Right lobe of liver (tissue), 4 donors: ENCODE measurements at regions not wholly inside any gene's neighbourhood (a gene's known extent, or its start where the extent isn't known, plus 50 kb on each side); places are given as distances from the start of the nearest gene placed in this dataset.

Experiments
- POLR2A ChIP-seq: fragments of 450-650 bp; IDR thresholded peaks from one replicate; pipeline ENCODE4 v1.6.1; 2017; ENCODE audit warnings: antibody characterized with exemption, mild to moderate bottlenecking
- TF ChIP-seq, protein P1 (sequence below), 4 donors: fragments of 200-600 bp in 3 of 4; fragments of 450-650 bp in 1 of 4; IDR thresholded peaks; one replicate each; pipeline versions ENCODE4 v1.5.1 to v1.8.0; 2016 to 2022; ENCODE audit warnings: antibody characterized with exemption in 4 of 4, mild to moderate bottlenecking in 2 of 4
- donor health status: DM: no; HTN: no; CAD: no.
- donor health status: DM: no; HTN: no; CAD: no.
- donor health status: DM: no; HTN: yes; CAD: no.

DNA sequence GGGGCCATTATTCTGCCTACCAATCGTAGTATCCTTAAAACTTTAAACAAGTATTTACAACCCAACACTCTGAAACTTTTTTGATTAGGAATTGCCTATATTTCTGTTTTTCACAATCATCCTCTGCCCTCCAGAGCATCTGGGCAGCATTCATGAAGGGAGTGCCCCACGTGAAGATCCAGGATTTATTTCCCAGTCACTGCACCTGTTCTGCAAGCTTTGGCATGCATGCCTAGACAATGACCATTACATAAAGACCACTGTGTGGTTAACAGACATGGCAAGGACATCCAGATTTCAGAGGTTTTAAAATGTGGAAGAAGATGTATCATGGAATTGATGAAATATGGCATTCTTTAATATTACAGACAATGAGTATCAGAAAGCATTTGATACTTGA lies 1083.8 kb downstream of the TBC1D22A start:
- TF ChIP-seq POLR2A, result no peak
- TF ChIP-seq, protein P1, sequence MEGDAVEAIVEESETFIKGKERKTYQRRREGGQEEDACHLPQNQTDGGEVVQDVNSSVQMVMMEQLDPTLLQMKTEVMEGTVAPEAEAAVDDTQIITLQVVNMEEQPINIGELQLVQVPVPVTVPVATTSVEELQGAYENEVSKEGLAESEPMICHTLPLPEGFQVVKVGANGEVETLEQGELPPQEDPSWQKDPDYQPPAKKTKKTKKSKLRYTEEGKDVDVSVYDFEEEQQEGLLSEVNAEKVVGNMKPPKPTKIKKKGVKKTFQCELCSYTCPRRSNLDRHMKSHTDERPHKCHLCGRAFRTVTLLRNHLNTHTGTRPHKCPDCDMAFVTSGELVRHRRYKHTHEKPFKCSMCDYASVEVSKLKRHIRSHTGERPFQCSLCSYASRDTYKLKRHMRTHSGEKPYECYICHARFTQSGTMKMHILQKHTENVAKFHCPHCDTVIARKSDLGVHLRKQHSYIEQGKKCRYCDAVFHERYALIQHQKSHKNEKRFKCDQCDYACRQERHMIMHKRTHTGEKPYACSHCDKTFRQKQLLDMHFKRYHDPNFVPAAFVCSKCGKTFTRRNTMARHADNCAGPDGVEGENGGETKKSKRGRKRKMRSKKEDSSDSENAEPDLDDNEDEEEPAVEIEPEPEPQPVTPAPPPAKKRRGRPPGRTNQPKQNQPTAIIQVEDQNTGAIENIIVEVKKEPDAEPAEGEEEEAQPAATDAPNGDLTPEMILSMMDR (IDR thresholded peaks at IDR 0.05), result no peak
